Memory B cell (primary cell): ENCODE measurements at regions not wholly inside any gene's neighbourhood (a gene's known extent, or its start where the extent isn't known, plus 50 kb on each side); places are given as distances from the start of the nearest gene placed in this dataset.
"Not testable (repeated sequence)": the region's sequence is repeated elsewhere in the genome, so short reads cannot be mapped to it uniquely, and the experiment has no call there.

Source experiments
- ATAC-seq: fragments of 150-1000 bp; cut with Tn5 transposase; 2 replicates; pipeline ENCODE4 v1.10.0; 2021; ENCODE audit warnings: low read depth, mild to moderate bottlenecking, moderate library complexity
- DNase-seq, 2 donors: peaks; one replicate each; pipeline ENCODE4 v3.0.0; 2022; ENCODE audit warnings: low spot score in 2 of 2
- H3K27ac Mint-ChIP-seq: one replicate; pipeline ENCODE4 v1.8.0; 2022; ENCODE audit warnings: mild to moderate bottlenecking, moderate library complexity, mixed read lengths
- H3K27me3 Mint-ChIP-seq: one replicate; pipeline ENCODE4 v1.8.0; 2022; ENCODE audit warnings: mixed read lengths
- H3K36me3 Mint-ChIP-seq: one replicate; pipeline ENCODE4 v1.8.0; 2022; ENCODE audit warnings: mild to moderate bottlenecking, mixed read lengths
- H3K4me1 Mint-ChIP-seq: one replicate; pipeline ENCODE4 v1.8.0; 2022; ENCODE audit warnings: mixed read lengths
- H3K4me3 Mint-ChIP-seq: one replicate; pipeline ENCODE4 v1.8.0; 2022; ENCODE audit warnings: mild to moderate bottlenecking, moderate library complexity, mixed read lengths
- H3K9me3 Mint-ChIP-seq: one replicate; pipeline ENCODE4 v1.8.0; 2022; ENCODE audit warnings: mixed read lengths

GRCh38 chr10:43922335-43923280 lies 273.9 kb upstream of the ZNF32 start:
- Mint-ChIP-seq H3K9me3 (peaks cover 1% of the 10 kb centered on the region), H3K27ac (no peak overlapping the region), H3K36me3 (no peaks in the 10 kb centered on the region), H3K4me3 (no peak overlapping the region), H3K4me1 (no peaks in the 10 kb centered on the region), H3K27me3 (peaks cover 3% of the 10 kb centered on the region)
- DNase-seq (no peak), ATAC-seq (no peak)

- Mint-ChIP-seq H3K27ac (no peak overlapping the region), H3K4me1 (no peaks in the 10 kb centered on the region), H3K4me3 (no peak overlapping the region), H3K9me3 (peaks cover 1% of the 10 kb centered on the region), H3K27me3 (peaks cover 3% of the 10 kb centered on the region), H3K36me3 (no peaks in the 10 kb centered on the region)
- DNase-seq: no peak
- no peak for ATAC-seq
These were observed 273.2 kb upstream of the ZNF32 start for GRCh38 chr10:43921881-43922280.

- H3K4me3 Mint-ChIP-seq: no peak overlapping the region
- H3K36me3 Mint-ChIP-seq: no peaks in the 10 kb centered on the region
- DNase-seq: no peak
- H3K9me3 Mint-ChIP-seq: peaks cover 1% of the 10 kb centered on the region
- no peak overlapping the region for H3K27ac Mint-ChIP-seq
- peaks cover 3% of the 10 kb centered on the region for H3K27me3 Mint-ChIP-seq
- H3K4me1 Mint-ChIP-seq: no peaks in the 10 kb centered on the region
- ATAC-seq: no peak
These were observed 272.8 kb upstream of the ZNF32 start for GRCh38 chr10:43921478-43921877.

- not testable (repeated sequence) for H3K4me3 Mint-ChIP-seq, H3K9me3 Mint-ChIP-seq, H3K4me1 Mint-ChIP-seq, ATAC-seq, H3K36me3 Mint-ChIP-seq, DNase-seq, H3K27ac Mint-ChIP-seq, H3K27me3 Mint-ChIP-seq
These were observed 271.6 kb upstream of the ZNF32 start for GRCh38 chr10:43920236-43920758.

- no peaks in the 10 kb centered on the region for H3K27me3 Mint-ChIP-seq
- no peak overlapping the region for H3K4me3 Mint-ChIP-seq
- no peak overlapping the region for H3K27ac Mint-ChIP-seq
- no peaks in the 10 kb centered on the region for H3K4me1 Mint-ChIP-seq
- H3K36me3 Mint-ChIP-seq: no peaks in the 10 kb centered on the region
- ATAC-seq: no peak
- DNase-seq: no peak
- H3K9me3 Mint-ChIP-seq: peaks cover 2% of the 10 kb centered on the region
These were observed 265.1 kb upstream of the ZNF32 start for GRCh38 chr10:43913676-43914235.

DNA sequence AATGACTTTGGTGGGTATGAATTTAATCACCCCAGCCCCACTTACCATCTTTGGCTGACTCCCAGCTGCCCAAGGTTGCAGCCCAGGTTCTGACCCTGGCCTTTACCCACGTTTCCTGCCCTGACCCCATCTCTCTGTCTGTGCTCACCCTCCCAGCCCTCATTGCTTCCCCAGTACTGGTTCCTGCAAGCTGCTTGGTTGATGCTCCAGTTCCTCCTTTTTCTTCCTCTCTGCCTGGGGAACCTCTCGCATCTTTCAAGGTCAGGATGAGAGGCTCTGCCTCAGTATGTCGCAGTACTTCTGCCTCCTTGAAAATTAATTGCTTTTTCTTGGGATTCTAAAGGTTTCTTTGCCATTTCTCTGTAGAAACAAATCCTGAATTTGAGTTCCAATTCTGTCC lies 263.8 kb upstream of the ZNF32 start:
- peaks cover 2% of the 10 kb centered on the region for H3K9me3 Mint-ChIP-seq
- ATAC-seq: no peak
- no peaks in the 10 kb centered on the region for H3K27me3 Mint-ChIP-seq
- H3K36me3 Mint-ChIP-seq: no peaks in the 10 kb centered on the region
- no peak overlapping the region for H3K4me3 Mint-ChIP-seq
- H3K27ac Mint-ChIP-seq: no peak overlapping the region
- DNase-seq: no peak
- H3K4me1 Mint-ChIP-seq: no peaks in the 10 kb centered on the region

DNA sequence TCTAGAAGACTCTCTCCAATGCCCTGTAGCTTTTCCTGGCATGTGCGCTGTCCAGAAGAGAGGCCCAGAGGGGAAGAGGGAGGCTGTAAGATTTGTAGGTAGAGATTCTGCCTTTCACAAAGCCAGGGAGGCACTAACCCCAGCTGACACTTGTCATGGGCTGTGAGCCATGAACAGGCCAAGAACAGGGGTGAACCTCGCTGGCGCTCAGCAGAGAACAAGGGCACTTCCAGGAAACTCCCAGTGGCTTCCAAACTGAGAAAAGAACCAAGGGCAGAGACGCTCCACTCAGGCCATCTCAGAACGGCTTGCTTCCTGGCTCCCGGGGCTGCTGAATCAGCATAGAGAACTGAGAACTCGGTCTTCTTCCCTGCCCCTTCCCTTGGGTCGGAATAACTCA lies 257.8 kb upstream of the ZNF32 start:
- Mint-ChIP-seq H3K9me3 (no peaks in the 10 kb centered on the region), H3K36me3 (no peaks in the 10 kb centered on the region), H3K27ac (no peak overlapping the region), H3K4me1 (no peaks in the 10 kb centered on the region), H3K4me3 (no peak overlapping the region), H3K27me3 (peaks cover 2% of the 10 kb centered on the region)
- no peak for DNase-seq
- no peak for ATAC-seq

GRCh38 chr10:43905512-43906236 lies 257.0 kb upstream of the ZNF32 start:
- H3K9me3 Mint-ChIP-seq: no peaks in the 10 kb centered on the region
- no peak for DNase-seq

GRCh38 chr10:43904844-43905243 lies 256.2 kb upstream of the ZNF32 start:
- Mint-ChIP-seq H3K4me3 (no peak overlapping the region), H3K27me3 (peaks cover 2% of the 10 kb centered on the region), H3K27ac (no peak overlapping the region), H3K36me3 (no peaks in the 10 kb centered on the region), H3K9me3 (no peaks in the 10 kb centered on the region), H3K4me1 (no peaks in the 10 kb centered on the region)
- DNase-seq (no peak), ATAC-seq (no peak)

More at GRCh38 chr10:43905512-43906236, 257.0 kb upstream of the ZNF32 start:
- no peak for ATAC-seq
- Mint-ChIP-seq H3K36me3 (no peaks in the 10 kb centered on the region), H3K4me3 (no peak overlapping the region), H3K27me3 (peaks cover 2% of the 10 kb centered on the region), H3K4me1 (no peaks in the 10 kb centered on the region), H3K27ac (no peak overlapping the region)

GRCh38 chr10:43904301-43904700 lies 255.6 kb upstream of the ZNF32 start:
- Mint-ChIP-seq H3K27me3 (peaks cover 2% of the 10 kb centered on the region), H3K27ac (no peak overlapping the region), H3K9me3 (no peaks in the 10 kb centered on the region), H3K36me3 (no peaks in the 10 kb centered on the region), H3K4me1 (no peaks in the 10 kb centered on the region), H3K4me3 (no peak overlapping the region)
- DNase-seq (no peak), ATAC-seq (no peak)

DNA sequence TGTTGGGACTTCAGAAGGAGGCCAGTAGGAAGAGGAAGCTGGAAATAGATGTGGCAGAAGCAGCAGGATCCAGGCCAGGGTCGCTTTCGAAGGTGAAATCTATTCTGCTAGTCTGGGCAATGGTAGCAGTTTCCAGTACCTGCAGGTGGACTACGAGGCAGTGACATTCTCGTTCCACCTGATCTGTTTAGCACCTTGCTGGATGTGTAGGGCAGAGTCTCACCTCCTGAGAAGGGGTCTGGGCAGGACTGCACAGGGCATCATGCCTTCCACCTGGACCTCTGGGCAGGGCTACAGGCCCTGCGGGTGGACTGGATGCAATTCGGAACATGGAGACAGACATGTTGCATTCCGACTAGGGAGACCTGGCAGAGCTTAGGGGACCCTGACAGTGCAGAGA lies 254.8 kb upstream of the ZNF32 start:
- Mint-ChIP-seq H3K4me1 (no peaks in the 10 kb centered on the region), H3K4me3 (no peak overlapping the region), H3K27me3 (peaks cover 2% of the 10 kb centered on the region), H3K27ac (no peak overlapping the region), H3K9me3 (no peaks in the 10 kb centered on the region), H3K36me3 (no peaks in the 10 kb centered on the region)
- DNase-seq (no peak), ATAC-seq (no peak)

- no peak overlapping the region for H3K27ac Mint-ChIP-seq
- DNase-seq (no peak), ATAC-seq (no peak)
- H3K36me3 Mint-ChIP-seq: no peaks in the 10 kb centered on the region
- H3K4me1 Mint-ChIP-seq: no peaks in the 10 kb centered on the region
- H3K27me3 Mint-ChIP-seq: peaks cover 2% of the 10 kb centered on the region
- H3K9me3 Mint-ChIP-seq: no peaks in the 10 kb centered on the region
- no peak overlapping the region for H3K4me3 Mint-ChIP-seq
These were observed 254.2 kb upstream of the ZNF32 start for GRCh38 chr10:43902842-43903241.

- Mint-ChIP-seq H3K27me3 (peaks cover 2% of the 10 kb centered on the region), H3K4me3 (no peak overlapping the region), H3K9me3 (no peaks in the 10 kb centered on the region)
These were observed 253.2 kb upstream of the ZNF32 start for GRCh38 chr10:43901744-43902504.

More at GRCh38 chr10:43901744-43902504, 253.2 kb upstream of the ZNF32 start:
- no peak for ATAC-seq
- H3K27ac Mint-ChIP-seq: no peak overlapping the region
- DNase-seq: no peak
- no peaks in the 10 kb centered on the region for H3K4me1 Mint-ChIP-seq
- no peaks in the 10 kb centered on the region for H3K36me3 Mint-ChIP-seq
